ENCODE measurements at regions not wholly inside any gene's neighbourhood (a gene's known extent, or its start where the extent isn't known, plus 50 kb on each side); places are given as distances from the start of the nearest gene placed in this dataset.
A peak's percentile ranks its signal among the peaks of the same experiment; 100 is the strongest.

DNA sequence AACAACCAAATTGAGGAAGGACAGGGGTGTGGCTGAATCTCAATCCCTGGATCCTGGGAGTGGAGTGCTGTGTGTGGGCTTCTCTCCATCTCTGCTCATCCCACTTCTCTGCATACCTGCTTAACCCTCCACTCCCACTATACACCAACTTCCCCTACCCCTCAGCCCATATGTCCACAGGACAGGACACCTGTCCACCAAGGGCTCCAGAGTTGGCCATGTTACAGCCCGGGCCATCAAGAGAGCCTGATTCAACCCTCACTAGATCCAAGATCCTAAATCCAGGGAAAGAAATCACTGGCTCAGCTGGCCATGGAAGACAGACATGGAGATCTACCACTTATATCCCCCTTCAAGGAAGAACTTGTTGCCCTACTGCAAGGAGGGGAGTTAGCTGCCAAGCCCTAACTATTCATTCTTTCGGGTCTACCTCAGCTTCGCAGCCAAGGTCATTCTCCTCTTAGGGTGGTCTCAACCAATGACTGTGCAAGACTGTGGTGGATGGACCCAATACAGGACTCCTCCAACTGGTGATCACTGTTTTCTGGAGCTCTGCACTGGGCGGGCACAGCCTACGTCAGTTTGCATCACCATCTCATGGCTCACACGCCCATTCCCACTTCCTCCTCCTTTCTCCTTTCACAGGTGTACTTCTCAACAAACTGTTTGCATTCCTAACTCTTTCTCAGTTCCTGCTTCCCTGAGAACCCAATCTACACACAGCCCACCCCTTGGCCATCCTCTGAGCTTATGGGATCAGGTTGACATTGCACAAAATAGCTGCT lies 53.7 kb upstream of the ZBTB43 start:
- TF ChIP-seq CREB1 (IDR thresholded peaks at IDR 0.05; ENCODE audit: low read depth) (no peak), TCF12 (IDR thresholded peaks at IDR 0.05; ENCODE audit: low read depth) (no peak), NFIC (IDR thresholded peaks at IDR 0.05) (no peak), FOXM1 (IDR thresholded peaks at IDR 0.05; ENCODE audit: borderline replicate concordance, low read depth) (no peak), YY1 (IDR thresholded peaks at IDR 0.05; ENCODE audit: low read depth) (no peak), EP300 (IDR thresholded peaks at IDR 0.05; ENCODE audit: borderline replicate concordance) (no peak), TAF1 (IDR thresholded peaks at IDR 0.05; ENCODE audit: low read depth) (no peak), EGR1 (IDR thresholded peaks at IDR 0.05) (no peak)
- TF ChIP-seq, protein P1, sequence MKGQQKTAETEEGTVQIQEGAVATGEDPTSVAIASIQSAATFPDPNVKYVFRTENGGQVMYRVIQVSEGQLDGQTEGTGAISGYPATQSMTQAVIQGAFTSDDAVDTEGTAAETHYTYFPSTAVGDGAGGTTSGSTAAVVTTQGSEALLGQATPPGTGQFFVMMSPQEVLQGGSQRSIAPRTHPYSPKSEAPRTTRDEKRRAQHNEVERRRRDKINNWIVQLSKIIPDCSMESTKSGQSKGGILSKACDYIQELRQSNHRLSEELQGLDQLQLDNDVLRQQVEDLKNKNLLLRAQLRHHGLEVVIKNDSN (IDR thresholded peaks at IDR 0.05) = no peak
- TF ChIP-seq, protein P2, sequence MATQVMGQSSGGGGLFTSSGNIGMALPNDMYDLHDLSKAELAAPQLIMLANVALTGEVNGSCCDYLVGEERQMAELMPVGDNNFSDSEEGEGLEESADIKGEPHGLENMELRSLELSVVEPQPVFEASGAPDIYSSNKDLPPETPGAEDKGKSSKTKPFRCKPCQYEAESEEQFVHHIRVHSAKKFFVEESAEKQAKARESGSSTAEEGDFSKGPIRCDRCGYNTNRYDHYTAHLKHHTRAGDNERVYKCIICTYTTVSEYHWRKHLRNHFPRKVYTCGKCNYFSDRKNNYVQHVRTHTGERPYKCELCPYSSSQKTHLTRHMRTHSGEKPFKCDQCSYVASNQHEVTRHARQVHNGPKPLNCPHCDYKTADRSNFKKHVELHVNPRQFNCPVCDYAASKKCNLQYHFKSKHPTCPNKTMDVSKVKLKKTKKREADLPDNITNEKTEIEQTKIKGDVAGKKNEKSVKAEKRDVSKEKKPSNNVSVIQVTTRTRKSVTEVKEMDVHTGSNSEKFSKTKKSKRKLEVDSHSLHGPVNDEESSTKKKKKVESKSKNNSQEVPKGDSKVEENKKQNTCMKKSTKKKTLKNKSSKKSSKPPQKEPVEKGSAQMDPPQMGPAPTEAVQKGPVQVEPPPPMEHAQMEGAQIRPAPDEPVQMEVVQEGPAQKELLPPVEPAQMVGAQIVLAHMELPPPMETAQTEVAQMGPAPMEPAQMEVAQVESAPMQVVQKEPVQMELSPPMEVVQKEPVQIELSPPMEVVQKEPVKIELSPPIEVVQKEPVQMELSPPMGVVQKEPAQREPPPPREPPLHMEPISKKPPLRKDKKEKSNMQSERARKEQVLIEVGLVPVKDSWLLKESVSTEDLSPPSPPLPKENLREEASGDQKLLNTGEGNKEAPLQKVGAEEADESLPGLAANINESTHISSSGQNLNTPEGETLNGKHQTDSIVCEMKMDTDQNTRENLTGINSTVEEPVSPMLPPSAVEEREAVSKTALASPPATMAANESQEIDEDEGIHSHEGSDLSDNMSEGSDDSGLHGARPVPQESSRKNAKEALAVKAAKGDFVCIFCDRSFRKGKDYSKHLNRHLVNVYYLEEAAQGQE (IDR thresholded peaks at IDR 0.05; ENCODE audit: low read depth) = no peak

DNA sequence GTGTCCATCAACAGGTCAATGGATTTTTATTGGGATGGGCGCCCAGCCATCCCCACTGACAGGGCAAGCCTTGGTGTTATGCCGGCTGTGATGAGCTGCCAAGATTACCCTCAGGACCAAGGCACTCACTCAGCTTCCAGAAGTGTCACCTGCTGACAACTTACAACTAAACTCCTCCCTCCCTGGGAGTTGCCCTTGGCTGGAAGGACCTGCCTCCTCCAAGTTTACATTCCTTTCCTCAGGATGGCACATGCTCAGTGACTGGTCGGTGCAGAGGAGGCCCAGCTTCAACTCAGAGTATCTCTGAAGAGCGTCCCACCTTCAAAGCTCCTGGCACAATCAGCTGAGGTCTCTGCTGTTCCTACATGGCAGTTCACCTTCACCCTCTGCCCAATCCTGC lies 52.5 kb upstream of the ZBTB43 start:
- TF ChIP-seq, protein P1 (IDR thresholded peaks at IDR 0.05) = 0 out of 2 replicates have a peak, but pooled peaks have one; percentile 13
- TF ChIP-seq RAD21 (IDR thresholded peaks at IDR 0.05; ENCODE audit: low read depth) = no peak
- TF ChIP-seq, protein P3, sequence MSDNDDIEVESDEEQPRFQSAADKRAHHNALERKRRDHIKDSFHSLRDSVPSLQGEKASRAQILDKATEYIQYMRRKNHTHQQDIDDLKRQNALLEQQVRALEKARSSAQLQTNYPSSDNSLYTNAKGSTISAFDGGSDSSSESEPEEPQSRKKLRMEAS (IDR thresholded peaks at IDR 0.05) = peak; percentile 60

DNA sequence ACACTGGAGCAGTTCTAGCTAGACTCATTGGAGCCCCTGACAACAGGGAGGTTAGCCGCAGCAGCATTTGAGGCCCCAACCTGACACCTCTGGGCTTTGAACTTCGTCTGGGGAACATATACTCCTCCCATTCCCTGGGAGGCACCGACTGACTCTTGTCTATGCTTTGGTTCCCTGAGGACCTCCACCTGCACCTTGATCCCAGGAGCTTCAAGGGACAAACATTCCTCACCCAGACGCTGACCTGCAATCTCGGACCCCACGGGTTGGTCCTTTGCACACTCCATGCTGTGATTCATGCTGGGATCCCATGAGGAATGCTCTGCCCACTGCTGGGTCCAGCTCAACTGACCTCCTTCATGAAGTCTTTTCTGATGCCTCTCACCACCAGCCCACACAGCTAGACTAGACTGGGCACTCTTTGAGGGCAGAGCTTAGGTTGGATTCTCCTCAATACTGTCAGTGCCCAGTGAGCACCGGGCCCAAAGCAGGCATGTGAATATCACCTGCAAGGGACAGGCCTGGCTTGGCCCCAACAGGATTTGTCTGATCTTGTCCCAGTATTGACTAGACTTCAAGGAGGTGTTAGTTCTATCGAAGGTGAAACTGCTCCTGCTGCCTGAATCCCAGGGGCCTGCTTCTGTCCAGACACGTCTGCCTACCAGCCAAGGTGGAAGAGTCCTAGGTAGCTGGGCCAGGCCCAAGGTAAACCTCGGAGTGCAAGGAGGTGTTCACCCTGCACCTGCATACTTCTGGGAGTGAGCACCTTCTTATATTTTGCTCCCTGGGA lies 51.8 kb upstream of the ZBTB43 start:
- TF ChIP-seq TAF1 (IDR thresholded peaks at IDR 0.05; ENCODE audit: low read depth) (no peak), CREB1 (IDR thresholded peaks at IDR 0.05; ENCODE audit: low read depth) (no peak), FOXM1 (IDR thresholded peaks at IDR 0.05; ENCODE audit: borderline replicate concordance, low read depth) (no peak)

DNA sequence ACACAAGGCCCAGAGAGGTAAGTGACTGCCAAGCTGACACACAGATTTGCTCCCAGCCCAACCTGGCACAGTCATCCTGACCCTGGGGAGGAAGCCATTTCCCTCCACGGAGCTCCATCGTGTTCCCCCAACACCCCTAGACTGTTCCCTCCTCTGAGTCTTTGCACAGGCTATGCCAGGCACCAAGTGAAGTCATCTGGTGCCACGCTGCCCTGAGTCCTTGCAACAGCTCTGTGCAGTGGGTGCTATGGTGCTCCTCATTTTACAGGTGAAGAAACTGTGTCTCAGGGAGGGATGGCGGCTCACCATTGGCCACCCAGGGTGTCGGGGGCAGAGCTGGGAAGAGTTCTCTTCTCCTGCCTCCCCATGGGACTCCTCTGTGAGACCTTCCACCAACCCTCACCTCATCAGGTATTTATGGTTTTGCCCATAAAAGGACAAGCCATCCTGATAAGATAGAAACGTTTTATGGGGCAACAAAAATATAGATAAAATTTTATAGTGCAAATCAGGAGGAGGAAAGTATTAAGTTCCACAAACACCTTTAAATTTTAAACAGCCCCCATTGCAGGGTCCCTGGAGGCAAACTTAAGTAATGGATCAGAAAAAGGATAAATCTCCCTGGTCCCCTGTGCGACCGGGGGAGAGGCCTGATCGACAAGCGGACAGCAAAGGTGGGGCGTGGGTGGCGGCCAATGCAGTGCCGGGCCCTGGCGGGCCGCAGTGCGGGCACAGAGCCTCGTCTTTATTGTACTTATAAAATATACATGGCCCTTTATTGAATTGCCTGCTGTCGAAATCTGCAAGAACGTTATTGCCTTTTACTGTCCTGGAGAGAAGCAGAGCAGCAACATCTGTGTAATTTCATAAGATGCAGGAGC lies 50.2 kb upstream of the ZBTB43 start:
- TF ChIP-seq TCF12 (IDR thresholded peaks at IDR 0.05; ENCODE audit: low read depth) (no peak), ZBTB7A (IDR thresholded peaks at IDR 0.05; ENCODE audit: low read depth) (no peak), FOXM1 (IDR thresholded peaks at IDR 0.05; ENCODE audit: borderline replicate concordance, low read depth) (no peak)

All from Ishikawa (cell line).